Spleen (tissue), 7 donors: ENCODE measurements at regions not wholly inside any gene's neighbourhood (a gene's known extent, or its start where the extent isn't known, plus 50 kb on each side); places are given as distances from the start of the nearest gene placed in this dataset.

Experiments used
- POLR2A ChIP-seq, 3 donors: fragments of 450-650 bp; IDR thresholded peaks; one replicate each; pipeline ENCODE4 v1.5.1; 2017; ENCODE audit warnings: antibody characterized with exemption in 3 of 3, mild to moderate bottlenecking in 1 of 3
- TF ChIP-seq, protein P1 (sequence below), 11 experiments: fragments of 200-600 bp in 7 of 11; fragments of 450-650 bp in 4 of 11; sonication (generic) in 4 of 11; IDR thresholded peaks in 8 of 11; conservative IDR thresholded peaks in 3 of 11; 1 replicate in 7 of 11; 2 replicates in 4 of 11; pipeline versions ENCODE4 v1.4.0 to v1.8.0; 2016 to 2021; ENCODE audit warnings: antibody characterized with exemption in 11 of 11, inconsistent platforms in 4 of 11, mild to moderate bottlenecking in 1 of 11
- donor health status: DM: no; HTN: no; CAD: no; lungs with moderate emphysema.
- donor health status: DM: no; HTN: no; CAD: no.
- donor health status: DM: no; HTN: no; CAD: no.

DNA sequence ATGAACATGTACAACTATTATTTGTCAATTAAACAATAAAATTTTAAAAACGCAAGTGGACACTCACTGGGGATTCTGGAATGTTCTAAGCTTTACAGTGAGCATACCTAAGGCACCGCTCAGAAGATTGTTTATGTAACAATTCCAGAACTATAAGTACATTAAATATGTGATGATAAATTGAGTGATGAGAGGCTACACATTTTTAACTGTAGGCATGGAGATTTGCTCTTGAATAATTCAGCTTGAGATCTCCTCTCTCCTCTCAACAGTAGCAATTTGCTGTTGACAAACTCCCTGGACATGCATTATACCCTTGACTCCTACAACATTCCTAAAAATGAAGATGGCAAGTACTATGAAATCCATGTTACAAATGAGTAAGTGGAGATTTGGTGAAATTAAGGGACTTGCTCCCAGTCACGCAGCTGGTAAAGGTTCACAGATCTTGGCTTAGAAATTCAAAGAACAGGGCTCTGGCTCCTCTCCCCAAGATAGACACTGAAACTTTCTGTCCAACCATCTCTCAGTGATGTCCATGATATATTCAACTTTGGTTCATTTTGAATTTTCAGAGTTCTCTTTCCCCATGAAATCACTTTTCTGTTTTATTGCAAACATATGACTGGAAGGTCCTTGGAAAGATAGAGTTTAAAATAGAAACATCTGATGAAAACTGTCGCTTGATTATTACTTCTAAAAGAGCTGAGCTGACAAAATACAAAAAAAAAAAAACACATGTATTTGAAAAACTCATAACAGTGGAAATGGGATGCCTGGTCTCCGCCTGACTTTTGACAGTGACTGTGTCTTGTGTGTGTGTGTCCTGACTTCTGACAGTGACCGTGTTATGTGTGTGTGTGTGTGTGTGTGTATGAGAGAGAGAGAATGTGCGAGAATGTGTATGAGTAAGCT is 488.3 kb downstream of the TNS3 start:
- TF ChIP-seq, protein P1, sequence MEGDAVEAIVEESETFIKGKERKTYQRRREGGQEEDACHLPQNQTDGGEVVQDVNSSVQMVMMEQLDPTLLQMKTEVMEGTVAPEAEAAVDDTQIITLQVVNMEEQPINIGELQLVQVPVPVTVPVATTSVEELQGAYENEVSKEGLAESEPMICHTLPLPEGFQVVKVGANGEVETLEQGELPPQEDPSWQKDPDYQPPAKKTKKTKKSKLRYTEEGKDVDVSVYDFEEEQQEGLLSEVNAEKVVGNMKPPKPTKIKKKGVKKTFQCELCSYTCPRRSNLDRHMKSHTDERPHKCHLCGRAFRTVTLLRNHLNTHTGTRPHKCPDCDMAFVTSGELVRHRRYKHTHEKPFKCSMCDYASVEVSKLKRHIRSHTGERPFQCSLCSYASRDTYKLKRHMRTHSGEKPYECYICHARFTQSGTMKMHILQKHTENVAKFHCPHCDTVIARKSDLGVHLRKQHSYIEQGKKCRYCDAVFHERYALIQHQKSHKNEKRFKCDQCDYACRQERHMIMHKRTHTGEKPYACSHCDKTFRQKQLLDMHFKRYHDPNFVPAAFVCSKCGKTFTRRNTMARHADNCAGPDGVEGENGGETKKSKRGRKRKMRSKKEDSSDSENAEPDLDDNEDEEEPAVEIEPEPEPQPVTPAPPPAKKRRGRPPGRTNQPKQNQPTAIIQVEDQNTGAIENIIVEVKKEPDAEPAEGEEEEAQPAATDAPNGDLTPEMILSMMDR (IDR thresholded peaks at IDR 0.05 in 8 of 11, conservative IDR thresholded peaks at IDR 0.05 in 3 of 11), result no peak
- no peak for TF ChIP-seq POLR2A (IDR thresholded peaks at IDR 0.05)
